OCI-LY7 (cell line): ENCODE measurements at regions not wholly inside any gene's neighbourhood (a gene's known extent, or its start where the extent isn't known, plus 50 kb on each side); places are given as distances from the start of the nearest gene placed in this dataset.
"Not testable (repeated sequence)": the region's sequence is repeated elsewhere in the genome, so short reads cannot be mapped to it uniquely, and the experiment has no call there.

Experiments
- CTCF ChIP-seq: fragments of 200-600 bp; sonication (generic); conservative IDR thresholded peaks from 2 replicates; pipeline ENCODE4 v1.5.1; 2014; ENCODE audit warnings: mild to moderate bottlenecking, antibody characterized with exemption, low read length, moderate library complexity, mixed read lengths
- EZH2phosphoT487 ChIP-seq: fragments of 200-600 bp; sonication (generic); IDR thresholded peaks from 2 replicates; pipeline ENCODE4 v1.6.1; 2018; ENCODE audit warnings: low read depth, borderline replicate concordance, mild to moderate bottlenecking, mixed run types, antibody characterized with exemption, low read length, moderate library complexity, mixed read lengths

DNA sequence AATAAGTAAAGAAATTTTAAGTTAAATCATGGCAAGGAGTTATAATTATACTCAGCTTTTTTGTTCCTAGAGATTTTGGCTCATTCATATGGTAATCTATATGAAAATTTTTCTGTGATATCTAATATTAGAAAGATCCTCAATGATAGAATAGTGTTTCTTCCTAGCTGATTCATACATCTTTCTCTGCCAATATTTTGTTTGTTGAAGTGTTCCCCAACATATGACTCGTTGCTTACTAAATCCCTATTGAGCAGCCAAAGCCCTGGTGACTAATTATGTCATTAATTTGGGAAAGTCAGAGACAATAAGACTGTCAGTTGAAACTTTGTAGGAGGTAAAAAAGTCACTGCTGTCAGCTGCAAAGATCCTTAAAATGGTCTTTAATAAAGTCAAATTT is 1348.5 kb upstream of the CDH18 start:
- TF ChIP-seq CTCF, EZH2phosphoT487: not testable (repeated sequence)
